GM18502 (cell line): ENCODE measurements at regions not wholly inside any gene's neighbourhood (a gene's known extent, or its start where the extent isn't known, plus 50 kb on each side); places are given as distances from the start of the nearest gene placed in this dataset.

Experiments
- ATAC-seq: cut with Tn5 transposase; IDR thresholded peaks from one replicate; pipeline ENCODE4 v1.9.1; 2021; ENCODE audit warnings: mild to moderate bottlenecking; ENCODE audit not compliant: unreplicated experiment, poor library complexity

DNA sequence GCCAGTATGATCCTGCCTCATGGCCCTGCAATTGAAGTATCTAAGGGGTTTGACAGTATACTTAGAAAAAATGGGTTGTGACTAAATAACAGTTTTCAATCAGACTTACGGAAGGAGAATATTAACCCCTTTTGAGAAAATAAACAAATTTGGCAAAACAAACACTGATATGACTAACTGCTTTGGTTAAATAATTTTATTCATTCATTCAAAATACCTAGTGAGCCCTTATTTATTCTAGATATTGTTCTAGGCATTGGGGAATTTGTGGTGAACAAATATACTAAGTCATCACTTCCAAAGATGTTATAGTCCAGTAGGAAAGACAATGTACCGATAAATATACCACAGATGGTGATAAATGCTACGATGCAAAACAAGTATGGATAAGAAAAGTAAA, 358.7 kb downstream of the TGFB2 start:
- ATAC-seq: no peak

DNA sequence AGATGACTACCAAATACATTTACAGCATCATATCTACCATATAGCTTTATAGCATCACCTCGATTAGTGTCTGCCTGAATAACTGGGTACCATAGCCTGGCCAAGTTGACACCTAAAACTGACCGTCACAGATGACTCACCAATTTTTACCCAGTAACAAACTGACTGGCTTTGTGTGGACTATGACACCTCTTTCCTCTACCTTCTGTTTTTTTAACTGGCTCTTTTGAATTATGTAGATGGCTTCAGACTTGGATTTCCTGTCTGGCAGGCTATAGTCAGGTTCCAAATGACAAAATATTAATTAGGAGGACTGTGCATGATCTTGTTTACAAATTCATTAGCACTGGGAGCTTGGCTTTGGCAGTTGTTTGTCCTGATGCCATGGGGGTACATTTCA, 360.3 kb downstream of the TGFB2 start:
- no peak for ATAC-seq

- no peak for ATAC-seq
Observed at GRCh38 chr1:218705911-218706893, 361.1 kb downstream of the TGFB2 start.

DNA sequence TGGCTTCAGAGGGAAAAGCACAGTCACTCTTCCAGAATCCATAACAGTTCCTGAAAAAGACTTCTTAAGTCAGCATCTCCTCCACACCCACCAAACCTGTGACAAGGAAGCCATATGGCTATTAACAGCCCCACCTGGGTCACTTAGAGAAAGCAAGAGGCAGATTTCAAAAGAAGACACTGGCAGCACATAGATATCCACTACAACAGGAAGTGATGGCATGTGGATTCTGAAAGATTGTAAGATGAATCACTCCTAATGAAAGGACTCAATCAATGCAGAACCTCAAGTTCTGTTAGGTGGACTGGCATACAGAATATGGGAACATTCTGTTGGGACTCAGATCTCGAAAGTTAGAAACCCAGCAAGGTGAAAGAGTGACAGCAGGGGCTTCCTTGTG, 365.9 kb downstream of the TGFB2 start:
- ATAC-seq: no peak

- ATAC-seq: no peak
Observed at GRCh38 chr1:218711884-218712674, 366.9 kb downstream of the TGFB2 start.

DNA sequence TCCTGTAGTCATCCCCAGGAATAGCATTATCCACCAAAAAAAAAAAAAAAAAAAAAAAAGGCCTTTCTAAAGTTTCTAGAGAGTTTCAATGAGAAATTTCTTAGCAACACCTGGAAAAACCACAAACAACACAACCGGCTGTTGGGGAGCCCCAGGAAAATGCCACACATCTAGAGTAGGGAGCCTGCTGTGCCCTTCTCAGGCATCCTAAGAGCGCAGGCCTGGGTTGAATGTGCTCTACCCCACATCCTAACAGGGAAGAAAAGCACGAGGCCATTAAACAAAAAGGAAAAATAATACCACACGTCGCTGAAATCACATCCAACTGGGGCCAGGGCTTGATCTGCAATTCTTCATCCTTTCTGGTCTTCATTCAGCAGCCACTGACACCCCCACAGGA, 367.5 kb downstream of the TGFB2 start:
- no peak for ATAC-seq

DNA sequence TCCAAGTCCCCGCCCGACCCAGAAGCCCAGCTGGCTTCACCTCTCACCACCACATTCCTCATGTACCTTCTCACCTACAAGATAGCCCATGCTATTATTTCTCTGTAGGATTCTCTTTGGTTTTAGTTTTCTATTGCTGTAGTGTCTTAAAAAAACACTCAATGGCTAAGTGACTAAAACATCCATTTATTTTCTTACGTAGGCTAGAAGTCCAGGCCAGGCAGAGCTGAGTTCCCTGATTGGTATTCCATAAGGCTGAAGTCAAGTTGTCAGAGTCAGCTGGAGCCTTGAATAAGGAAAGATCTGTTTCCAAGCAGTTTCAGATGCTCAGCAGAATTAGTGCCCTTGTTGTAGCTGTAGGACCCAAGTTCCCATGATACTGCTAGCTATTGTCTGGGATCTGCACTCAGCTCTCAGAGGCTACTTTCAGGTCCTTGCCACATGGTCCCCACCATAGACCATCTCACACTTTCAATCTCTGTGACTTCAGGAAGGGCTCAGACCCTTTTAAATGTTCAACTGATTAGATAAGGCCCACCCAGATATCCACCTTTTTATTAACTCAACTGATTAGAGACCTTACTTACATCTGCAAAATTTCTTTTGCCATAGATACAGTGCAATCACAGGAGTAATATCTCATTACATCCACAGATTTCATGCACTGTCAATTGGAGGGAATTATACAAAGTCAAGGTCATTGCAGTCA, 371.0 kb downstream of the TGFB2 start:
- no peak for ATAC-seq

DNA sequence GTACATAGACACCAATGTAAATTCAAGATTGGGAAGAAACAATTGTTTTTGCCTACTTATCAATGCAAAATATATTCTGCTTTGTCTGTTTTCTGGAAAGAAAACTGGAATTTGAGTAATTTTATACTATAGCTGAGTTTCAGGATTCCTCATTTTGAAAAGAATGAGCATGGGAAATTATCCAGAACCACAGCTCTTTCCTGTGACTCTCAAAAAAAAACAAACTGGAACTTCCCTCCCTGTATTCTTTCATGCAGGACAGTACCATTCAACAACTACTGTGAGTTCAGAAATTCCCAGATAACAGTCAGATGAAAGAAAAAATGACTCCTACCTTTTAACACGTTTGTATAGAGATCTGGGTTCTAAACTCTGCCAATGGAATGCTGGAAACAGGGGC, 372.4 kb downstream of the TGFB2 start:
- no peak for ATAC-seq

DNA sequence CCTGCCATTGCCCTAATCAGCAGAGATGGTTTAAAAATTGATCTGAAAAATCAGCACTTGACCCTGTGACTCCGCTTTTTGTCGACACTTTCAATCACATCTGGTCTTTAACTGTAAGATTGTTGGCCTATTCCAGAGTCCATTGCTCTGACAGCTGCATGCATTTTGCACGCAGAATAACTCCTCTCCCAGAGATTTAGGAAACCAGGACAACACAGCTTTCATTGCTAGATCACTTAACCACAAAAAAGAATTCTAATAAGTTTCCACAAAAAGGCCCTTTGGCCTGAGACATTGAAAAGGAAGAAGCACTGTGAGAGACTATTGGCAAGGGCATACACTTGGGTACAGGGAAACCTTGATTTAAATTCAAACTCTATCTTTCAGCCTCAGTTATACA, 373.1 kb downstream of the TGFB2 start:
- no peak for ATAC-seq

DNA sequence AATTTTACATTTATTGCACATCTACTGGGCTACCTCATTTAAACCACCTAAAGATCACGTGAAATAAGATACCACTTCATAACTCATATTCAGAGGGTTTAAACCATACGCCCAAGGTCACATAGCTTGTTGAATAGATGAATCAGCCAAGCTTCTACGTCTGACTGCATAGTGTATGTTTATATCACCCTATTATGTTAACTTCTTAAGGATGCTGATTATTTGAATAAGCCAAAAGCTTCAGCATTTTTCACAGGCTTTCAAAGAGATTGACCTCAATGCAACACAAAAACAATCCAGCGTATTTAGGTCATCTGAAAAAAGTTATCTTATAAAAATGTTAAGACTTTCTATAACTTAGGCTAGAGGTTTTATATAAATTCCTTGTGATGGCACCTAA, 373.8 kb downstream of the TGFB2 start:
- no peak for ATAC-seq

DNA sequence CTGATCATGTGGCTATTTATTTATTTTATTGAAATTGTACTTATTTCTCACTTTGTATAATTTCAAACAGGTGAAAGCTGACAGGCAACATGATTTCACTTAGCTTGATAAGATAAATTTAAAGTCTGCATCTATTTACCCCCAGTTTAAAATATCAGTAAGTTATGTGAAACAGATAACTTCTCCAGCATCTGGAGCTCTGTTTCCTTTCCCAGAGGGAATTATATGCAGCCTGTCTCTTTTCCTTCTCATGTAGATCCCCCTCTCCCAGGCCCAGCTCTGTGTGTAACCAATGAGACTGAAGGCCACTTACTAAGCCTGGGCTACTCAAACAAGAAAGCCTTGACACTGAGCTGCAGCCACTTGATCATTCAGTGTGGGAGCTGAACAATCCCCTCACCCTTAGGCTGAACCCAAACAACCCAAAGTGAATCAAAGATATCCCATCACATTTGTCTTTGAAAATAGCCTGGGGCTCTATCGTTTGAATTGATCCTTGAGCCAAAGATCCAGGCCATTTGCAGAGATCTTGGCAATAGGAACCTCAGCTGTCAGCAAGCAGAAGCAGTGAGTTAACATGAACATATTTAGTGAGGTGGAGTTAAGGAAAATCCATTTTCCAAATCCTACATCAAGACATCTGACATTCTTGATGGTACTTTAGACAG, 383.9 kb downstream of the TGFB2 start:
- no peak for ATAC-seq

GRCh38 chr1:218735436-218736032, 390.4 kb downstream of the TGFB2 start:
- no peak for ATAC-seq

GRCh38 chr1:218739426-218739825, 394.3 kb downstream of the TGFB2 start:
- no peak for ATAC-seq

- no peak for ATAC-seq
Observed at GRCh38 chr1:218741852-218742251, 396.7 kb downstream of the TGFB2 start.

GRCh38 chr1:218742467-218743262, 397.5 kb downstream of the TGFB2 start:
- ATAC-seq: no peak

DNA sequence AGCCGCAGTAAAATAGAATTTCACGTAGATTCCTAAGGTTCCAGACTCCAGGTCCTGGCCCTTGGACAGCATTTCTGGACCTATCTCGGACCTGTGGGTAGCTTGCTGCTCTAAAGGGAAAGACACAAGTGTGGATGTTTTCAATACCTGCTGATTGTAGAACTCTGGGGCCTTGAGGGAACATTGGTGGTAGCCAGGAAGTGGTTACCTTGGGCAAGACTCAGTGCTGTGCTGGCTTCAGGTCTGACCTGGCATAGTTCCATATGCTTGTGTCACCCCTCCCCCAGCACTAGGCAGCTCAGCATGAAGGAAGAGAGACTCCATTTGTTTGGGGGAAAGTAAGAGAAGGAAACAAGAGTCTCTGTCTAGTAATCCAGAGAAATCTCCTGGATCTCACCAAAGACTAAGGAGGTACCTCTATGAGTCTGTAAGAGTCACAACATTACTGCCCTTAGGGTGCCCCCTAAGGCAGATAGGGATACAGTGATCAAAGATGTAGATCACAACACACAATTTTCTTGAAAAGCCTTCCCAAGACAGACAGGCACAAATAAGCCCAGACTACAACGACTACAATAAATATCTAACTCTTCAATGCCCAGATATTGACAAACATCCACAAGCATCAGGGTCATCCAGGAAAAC, 398.8 kb downstream of the TGFB2 start:
- ATAC-seq: no peak

GRCh38 chr1:218748071-218748470, 402.9 kb downstream of the TGFB2 start:
- ATAC-seq: no peak

DNA sequence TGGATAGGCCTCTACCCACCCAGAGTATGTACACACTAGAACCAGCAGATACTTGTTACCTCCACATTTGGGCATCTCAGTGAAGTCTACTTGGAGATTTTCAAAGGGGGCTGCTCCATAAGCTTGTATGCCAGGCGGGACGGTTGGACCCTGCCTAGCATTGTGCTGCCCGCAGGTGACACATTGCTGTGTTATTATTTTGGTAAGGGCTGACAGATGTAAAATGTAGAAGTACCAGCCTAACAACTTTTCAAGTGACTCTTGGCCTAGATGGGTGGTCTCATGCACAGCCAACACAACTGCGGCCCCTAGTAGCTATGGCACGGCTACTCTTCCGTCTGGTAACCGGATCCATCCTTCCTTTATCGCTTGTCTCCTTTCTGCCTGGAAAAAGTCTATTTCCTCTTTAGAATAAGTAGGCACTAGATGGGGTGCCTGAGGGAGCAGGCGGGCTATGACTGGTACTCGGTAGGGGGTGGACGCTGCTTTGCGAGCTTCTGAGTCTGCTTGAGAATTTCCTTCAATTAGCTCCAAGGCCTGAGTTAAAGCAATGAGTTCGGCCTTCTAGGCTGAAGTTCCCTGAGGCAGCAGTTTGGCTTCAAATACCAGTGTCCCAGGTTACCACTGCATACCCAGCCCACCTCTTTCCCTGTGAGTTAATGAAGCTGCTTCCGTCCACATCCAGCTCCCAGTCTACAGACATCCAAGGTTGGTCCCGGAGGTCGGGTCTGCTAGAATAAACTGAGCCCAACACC, 405.3 kb downstream of the TGFB2 start:
- no peak for ATAC-seq
